GM18868 (cell line): ENCODE measurements at regions not wholly inside any gene's neighbourhood (a gene's known extent, or its start where the extent isn't known, plus 50 kb on each side); places are given as distances from the start of the nearest gene placed in this dataset.
"Not testable (repeated sequence)": the region's sequence is repeated elsewhere in the genome, so short reads cannot be mapped to it uniquely, and the experiment has no call there.

Experiments used
- ATAC-seq: cut with Tn5 transposase; IDR thresholded peaks from one replicate; pipeline ENCODE4 v1.9.1; 2021; ENCODE audit warnings: mild to moderate bottlenecking, moderate library complexity; ENCODE audit not compliant: unreplicated experiment

DNA sequence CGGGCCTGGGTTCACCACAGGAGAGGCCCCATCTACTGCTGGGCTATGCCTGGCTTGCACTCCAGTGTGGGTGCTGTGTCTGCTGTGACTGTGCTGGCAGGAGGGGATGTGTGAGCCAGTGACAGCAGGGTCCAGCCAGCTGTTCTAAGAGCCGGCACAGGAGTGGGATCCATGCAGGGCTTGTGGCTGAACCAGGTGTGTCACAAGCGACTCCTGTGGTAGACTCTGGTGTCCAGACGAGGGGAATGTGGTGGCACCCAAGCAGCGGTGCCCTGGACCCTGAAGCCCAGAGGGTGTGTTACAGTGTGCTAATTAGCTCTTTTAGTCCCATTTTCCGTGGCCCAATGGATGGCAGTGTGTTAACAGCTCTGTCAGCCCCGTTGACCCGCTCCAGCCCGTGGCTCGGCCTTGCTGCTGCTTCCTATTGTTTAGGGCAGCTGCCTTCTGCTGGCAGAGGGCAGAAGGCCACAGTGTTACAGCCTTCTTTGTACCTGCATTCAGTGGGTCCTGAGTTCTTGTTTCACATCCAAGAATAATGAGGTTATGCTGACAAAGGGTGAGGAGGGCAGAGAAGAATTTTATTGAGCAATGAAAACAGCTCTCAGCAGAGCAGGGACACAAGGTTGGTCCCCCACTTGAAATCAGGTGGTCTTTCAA is 78.5 kb upstream of the RNU6-1 start:
- no peak for ATAC-seq

DNA sequence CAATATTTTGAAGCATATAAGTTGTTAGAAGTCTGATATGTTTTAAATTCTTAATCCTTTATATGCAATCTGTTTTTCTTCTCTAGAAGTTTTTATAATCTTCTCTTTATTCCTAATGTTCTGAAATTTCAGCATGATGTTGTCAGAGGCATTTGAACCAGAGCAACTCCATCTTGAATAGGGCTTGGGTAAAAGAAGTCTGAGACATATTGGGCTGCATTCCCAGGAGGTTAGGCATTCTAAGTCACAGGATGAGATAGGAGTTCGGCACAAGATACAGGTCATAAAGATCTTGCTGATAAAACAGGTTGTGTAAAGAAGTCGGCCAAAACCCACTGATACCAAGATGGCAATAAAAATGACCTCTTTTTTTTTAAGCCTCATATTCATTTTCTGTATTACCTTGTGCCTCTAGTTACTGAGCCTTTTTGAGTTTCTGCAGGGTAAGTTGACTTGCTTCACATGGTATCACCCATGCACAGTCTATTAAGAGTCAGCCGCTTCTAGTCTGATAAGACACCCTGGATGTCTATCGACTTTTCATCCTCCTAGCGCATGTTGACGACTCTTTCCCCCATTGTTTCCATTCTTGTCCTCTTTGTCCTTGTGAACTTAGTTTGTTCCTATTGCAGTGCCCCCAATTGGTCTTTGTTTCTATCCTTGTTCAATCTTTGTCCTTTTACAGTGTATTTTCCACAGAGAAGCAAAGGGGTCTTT is 80.8 kb upstream of the RNU6-1 start:
- ATAC-seq = no peak

DNA sequence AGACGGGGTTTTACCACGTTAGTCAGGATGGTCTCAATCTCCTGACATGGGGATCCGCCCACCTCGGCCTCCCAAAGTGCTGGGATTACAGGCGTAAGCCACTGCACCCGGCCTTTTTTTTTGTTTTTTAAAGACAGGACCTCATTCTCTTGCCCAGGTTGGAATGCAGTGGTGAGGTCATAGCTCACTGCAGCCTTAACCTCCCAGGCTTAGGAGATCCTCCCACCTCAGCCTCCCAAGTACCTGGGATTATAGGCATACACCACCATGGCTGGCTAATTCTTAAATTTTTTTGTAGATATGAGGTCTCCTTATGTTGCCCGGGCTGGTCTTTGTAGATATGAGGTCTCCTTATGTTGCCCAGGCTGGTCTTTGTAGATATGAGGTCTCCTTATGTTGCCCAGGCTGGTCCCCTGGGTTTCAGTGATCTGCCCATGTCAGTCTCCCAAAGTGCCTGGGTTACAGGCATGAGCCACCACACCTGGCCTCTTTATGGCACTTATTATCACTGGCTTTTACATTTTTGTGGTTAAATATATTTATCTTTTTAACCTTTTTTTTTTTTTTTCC is 82.3 kb upstream of the RNU6-1 start:
- no peak for ATAC-seq

DNA sequence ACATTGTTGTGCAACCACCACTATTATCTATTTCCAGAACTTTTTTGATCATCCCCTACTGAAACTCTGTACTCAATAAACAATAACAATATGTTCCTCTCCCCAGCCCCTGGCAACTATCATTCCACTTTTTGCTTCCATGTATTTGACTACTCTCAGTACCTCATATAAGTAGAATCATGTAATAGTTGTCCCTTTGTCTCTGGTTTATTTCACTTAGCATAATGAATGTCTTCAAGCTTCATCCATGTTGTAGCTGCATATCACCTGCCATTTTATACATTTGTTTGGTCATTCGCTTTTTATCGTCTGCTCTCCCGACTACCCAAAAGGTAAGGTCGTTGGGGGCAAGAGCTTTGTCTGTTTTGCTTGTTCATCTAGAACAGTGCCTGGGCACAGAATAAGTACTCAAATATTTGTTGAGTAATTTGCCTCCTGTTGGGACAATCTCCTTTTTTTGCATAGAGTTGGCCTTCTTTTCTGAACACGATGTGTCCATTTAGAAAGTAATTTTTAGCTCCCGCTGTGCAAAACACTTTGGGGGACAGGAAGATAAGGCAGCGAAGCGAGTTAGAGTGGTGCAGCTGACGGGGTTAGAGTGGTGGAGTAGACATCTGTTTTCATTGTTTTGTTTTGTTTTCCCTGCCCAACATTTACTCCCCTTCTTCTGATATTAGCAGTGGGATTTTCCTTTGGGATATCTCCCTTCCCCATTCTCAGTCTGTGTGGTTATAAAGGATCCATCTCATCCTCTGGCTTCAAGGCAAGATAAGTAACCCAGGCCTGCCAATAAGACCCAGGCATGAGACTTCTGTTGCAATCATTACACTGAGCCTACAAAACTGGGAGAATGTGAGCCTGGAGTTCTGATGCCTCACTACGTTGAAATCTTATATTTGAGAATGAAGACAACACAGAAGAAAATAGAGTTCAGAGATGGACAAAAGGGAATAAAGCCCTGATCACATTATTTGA is 83.4 kb upstream of the RNU6-1 start:
- no peak for ATAC-seq

DNA sequence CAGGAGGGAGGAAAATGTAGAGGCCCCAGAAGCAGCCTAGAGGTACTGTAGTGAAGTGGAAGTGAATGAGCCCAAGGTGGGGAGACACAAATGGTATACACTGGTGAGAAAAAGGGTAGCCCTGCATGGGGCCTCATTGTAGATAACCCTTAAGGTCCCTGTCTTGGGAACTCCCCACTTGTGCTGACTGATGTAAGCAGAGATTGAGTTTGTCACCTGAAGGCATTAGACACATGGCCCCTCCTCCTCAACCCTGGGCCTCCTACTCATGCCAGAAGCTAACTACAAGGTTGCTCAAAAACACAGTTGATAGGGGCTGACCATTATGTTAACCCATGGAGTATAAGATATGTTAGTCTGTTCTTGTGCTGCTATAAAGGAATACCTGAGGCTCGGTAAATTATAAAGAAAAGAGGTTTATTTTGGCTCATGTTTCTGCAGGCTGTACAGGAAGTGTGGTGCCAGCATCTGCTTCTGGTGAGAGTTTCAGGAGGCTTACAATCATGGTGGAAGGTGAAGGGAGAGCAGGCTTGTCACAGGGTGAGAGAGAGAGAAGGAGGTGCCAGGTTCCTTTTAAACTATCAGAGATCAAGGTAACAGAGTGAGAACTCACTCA is 84.6 kb upstream of the RNU6-1 start:
- no peak for ATAC-seq

DNA sequence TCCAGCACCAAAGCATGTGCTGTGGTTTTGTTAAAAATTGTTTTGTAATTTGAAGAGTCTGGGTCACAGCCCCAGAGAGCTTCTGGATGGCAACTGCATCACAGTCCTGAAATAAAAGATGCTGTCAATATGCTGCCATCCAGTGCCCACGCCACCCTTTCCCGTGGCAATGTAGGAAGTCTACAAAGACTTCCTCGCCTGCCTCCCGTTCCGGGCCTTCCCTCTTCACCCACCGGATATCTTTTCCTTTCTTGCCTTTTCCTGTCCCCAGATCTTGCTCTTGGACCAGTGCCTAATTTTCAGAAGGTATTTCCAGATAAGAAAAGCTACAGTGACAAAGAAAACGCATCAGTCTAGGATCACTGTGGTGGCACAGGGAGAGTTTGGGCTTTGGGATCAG is 85.3 kb upstream of the RNU6-1 start:
- no peak for ATAC-seq

DNA sequence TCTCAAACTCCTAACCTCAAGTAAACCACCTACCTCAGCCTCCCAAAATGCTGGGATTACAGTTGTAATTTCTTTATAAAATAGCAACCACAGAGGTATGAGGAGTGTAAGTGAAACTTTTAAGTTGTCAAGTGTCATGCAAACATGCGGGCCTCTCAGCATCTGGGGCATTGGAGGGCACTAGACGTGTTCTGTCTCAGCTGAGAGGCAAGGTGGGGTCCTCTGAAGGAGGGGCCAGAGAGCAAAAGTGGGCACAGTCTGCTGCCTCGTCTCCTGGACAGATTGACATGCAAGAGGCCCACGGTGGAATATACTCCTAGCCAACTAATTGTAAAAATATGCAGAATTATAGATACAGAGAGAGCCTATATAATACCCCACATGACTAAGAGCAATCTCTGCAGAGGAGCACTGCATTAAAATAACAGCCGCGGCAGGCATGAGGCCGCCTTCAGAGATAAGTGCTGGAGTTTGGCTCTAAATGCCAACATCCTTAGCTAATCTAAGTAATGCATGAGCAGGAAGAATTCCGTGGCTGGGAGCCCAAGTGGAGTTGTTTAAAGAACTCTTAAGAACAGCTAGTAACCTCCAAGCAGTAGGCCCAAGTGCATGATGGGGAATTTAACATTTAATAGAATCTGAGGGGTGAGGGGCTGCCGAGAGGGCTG is 87.8 kb upstream of the RNU6-1 start:
- ATAC-seq = no peak

DNA sequence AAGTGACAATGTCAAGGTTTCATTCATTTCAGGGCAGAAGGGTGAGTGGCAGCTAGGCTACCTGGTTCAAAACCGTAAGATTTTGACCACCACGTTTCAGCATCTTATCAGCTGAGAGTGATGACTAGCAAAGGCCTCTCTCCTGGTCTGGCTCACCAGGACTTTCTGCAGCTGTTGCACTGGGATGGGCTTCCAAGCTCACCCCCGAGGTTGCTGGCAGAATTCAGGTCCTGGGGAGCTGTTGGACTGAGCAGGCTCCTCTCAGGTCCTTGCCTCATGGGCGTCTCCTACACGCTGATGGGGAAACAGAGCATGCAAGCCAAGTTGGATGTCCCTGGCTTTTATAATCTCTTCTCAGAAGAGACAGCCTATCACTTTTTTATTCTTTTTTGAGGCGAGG is 88.8 kb upstream of the RNU6-1 start:
- ATAC-seq = no peak

DNA sequence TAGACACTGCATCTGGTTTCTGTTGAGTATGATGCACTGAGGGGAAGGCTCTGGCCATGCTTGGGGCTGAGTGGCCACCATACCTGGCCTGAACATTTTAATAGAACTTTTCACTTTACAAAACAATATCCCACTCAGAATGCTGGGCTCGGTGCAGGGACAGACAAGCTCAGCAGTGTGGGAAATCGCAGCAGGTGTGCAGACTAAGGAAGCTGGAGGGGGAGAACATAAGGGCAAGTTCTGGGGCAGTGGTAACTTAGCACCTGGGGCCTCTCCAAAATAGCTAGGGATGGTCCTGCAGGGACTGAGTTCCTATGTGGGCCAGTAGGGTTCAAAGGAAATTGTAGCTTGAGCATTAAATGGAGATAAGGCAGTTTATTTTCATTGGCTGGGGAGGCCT is 90.9 kb upstream of the RNU6-1 start:
- ATAC-seq = no peak

DNA sequence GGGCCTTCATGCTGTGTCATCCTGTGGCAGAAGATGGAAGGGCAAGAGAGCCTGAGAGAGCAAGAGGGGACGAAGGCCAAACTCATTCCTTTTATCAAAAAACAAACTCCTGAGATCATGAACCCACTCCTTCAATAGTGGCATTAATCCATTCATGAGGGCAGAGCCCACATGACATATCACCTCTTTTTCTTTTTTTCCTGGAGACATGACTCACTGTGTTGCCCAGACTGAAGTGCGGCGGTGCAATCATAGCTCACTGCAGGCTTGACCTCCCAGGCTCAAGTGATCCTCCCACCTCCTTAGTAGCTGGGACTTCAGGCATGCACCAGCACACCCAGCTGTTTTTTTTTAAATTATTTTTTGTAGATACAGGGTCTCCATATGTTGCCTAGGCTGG is 92.0 kb upstream of the RNU6-1 start:
- ATAC-seq = no peak

DNA sequence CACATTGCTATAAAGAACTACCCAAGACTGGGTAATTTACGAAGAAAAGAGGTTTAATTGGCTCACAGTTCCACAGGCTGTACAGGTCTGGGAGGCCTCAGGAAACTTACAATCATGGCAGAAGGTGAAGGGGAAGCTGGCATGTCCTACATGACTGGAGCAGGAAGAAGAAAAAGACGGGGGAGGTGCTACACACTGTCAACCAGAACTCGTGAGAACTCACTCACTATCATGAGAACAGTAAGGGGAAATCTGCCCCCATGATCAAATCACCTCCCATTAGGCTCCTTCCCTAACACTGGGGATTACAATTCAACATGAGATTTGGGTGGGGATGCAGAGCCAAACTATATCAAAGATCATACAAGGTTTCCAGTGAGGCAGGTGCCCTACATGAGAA is 94.3 kb upstream of the RNU6-1 start:
- not testable (repeated sequence) for ATAC-seq

DNA sequence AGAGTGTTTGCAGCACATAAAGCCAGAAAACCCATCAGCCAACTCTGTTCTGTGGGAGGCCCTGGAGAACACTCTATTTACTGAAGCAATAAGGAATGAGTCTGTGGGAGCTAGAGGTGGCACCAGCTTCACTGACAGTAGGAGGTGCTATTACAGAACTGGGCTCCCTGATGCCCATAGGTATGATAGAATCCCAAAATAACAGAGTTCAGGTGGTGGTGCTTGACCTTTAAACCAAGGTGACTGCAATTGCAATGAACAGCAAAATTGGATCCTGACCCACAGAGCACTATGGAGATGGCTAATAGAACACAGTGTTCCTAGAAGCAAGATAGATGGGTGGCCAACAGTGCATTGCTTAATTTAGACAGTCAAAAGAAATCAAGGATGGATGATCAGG is 95.4 kb upstream of the RNU6-1 start:
- ATAC-seq = no peak

DNA sequence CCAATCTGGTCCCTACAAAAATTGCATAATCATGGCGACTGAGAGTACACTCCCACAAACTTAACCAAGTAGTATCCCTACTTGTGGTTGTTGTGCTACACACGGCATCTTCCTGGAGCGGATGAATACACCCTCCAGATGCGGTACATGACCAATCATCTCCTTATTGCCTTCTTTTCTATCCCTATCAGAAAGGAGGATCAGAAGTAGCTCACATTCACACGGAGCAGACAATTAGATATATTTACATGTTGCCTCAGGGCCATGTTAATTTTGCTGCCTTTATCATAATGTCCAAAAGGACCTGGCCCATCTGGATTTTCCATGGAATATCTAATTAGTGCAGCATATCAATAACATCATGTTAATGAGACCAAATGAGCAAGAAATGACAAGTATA is 96.4 kb upstream of the RNU6-1 start:
- ATAC-seq = no peak

DNA sequence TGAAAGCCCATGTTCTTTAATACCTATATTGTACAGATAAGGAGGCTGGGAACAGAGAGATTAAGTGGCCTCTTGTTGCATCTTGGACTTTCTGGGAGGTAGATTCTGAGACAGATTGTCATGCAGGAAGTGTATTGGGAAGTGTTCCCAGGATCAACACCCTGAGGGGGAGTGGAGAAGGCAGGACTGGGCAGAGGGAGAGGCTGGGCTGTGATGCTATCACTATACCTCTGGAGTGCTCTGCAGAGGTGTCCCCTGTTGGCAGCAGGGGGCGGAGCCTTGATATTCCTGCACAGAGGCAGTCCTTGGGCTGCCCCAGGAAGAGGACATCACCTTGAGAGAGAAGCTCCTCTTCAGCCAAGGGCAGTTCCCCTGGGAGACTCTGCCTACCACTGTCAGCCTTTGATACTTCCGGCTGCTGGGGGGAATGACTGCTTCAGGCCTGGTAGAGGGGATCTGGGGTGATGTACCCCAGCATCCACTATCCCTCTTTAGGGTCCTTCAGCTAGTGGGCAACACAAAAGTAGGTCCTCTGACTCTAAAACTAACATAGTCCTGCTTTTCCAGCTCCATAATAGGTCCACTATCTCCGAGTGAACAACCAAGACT is 97.4 kb upstream of the RNU6-1 start:
- no peak for ATAC-seq

DNA sequence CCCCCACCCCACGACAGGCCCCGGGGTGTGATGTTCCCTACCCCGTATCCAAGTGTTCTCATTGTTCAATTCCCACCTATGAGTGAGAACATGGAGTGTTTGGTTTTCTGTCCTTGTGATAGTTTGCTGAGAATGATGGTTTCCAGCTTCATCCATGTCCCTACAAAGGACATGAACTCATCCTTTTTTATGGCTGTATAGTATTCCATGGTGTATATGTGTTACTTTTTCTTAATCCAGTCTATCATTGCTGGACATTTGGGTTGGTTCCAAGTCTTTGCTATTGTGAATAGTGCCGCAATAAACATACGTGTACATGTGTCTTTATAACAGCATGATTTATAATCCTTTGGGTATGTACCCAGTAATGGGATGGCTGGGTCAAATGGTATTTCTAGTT is 99.3 kb upstream of the RNU6-1 start:
- ATAC-seq = not testable (repeated sequence)

DNA sequence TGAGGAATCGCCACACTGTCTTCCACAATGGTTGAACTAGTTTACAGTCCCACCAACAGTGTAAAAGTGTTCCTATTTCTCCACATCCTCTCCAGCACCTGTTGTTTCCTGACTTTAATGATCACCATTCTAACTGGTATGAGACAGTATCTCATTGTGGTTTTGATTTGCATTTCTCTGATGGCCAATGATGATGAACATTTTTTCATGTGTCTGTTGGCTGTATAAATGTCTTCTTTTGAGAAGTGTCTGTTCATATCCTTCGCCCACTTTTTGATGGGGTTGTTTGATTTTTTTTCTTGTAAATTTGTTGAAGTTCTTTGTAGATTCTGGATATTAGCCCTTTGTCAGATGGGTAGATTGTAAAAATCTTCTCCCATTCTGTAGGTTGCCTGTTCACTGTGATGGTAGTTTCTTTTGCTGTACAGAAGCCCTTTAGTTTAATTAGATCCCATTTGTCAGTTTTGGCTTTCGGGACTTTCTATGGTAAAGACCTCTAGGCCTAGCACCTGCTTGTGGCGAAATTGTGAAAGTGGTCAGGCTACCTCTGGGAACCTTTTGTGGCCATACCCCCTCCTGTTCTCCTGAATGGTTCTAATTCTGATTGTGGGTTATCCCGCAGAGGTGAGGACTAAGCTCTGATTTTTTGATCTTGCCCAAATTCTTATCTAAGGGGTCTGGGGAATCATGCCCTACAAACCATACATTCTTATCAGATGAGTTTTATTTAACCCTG is 99.9 kb upstream of the RNU6-1 start:
- not testable (repeated sequence) for ATAC-seq

DNA sequence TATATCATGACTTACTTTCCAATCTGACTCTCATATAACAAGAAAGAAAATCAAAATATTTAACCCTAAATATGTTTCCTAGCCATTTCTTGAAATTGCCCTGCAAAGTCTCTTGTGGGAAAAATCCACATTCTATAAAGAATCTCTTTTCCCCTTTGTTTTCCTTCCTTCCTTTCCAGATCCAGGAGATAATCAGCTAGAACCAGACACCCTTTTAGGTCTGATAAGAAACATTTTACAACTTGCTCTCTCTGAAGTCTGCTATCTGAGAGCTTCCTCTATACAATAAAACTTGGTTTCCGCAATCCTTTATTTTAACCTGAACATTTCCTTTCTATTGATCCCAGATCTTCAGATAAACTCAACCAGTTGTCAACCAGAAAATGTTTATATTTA is 100.5 kb upstream of the RNU6-1 start:
- no peak for ATAC-seq

DNA sequence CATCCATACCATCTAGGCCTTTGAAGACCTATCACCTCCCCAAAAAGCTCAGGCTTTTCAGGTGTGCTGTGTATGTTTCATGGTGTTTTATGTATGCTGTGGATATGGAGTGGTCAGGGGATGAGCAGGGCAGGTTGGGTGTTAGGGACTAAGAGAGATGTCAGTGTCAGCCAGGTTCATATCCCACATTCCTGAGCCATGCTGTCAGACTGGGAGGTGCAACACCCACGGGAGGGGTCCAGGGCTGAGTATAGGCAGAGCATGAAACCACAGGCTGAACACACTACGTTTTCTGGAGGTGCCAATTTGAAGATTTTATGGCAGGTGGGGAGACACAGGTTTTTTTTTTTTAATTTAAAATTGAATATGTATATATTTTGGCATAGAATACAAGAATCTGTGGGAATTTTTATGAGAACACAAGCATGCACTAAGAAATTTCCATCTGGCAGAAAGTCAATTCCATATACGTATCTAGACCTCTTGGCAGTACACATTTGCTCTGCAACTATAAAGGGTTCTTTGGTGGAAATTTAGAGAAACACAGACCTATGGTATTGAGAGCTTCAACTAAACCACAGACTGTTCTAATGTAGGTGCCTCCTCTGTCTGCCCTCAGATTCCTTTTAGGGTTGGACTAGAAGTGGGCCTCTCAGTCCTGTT is 101.9 kb upstream of the RNU6-1 start:
- no peak for ATAC-seq

DNA sequence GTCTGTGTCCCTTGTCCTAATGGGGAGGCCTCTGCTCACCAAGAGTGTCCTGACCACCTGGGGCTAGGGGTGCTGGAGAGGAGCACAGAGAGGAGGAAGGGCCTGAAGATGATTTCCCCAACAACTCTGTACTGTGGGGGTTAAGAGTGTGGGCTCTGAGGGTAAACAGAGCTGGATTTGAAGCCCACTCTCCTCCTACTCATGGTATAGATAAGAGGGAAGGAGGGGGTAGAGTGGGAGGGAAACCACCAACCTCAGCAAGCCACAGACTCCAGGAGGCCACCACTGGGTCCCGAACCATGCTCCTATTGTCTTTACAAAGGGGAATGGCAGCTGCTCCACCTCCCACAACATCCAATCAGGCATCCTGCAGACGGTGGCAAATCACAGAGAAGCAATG is 103.6 kb upstream of the RNU6-1 start:
- ATAC-seq = no peak
